ENCODE measurements at regions not wholly inside any gene's neighbourhood (a gene's known extent, or its start where the extent isn't known, plus 50 kb on each side); places are given as distances from the start of the nearest gene placed in this dataset.
"Not testable (repeated sequence)": the region's sequence is repeated elsewhere in the genome, so short reads cannot be mapped to it uniquely, and the experiment has no call there.

DNA sequence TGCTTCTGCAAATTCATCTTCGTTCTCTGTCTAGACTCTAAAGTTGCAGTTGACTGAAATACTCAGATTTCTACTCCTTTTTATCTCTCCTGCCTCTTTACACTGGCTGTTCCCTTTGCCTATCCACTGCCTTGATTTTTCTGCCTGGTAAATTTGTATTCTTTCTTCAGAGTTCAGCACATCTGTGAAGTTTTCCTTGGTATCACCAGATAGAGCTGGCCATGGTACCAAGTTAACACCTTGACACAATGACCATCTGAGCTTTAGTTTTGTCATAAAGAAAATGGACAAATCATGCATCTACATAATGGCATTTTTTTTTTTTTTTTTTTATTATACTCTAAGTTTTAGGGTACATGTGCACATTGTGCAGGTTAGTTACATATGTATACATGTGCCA is 143.0 kb downstream of the PPP1R3A start:
- Histone ChIP-seq H3K27me3 (ENCODE audit: low read depth, low read length) (no peaks in the 10 kb centered on the region), H3K36me3 (ENCODE audit: control insufficient read depth in 1 of 2, insufficient read depth in 2 of 2, low read length in 2 of 2) (no peaks in the 10 kb centered on the region), H3K9me3 (ENCODE audit: control insufficient read depth in 1 of 2, low read length in 2 of 2) (no peaks in the 10 kb centered on the region), H3K4me3 (ENCODE audit: low read depth in 1 of 2, low read length in 2 of 2) (no peak overlapping the region), H3K4me1 (ENCODE audit: control insufficient read depth in 1 of 2, insufficient read depth in 2 of 2, low read length in 2 of 2) (peaks cover 0 to 5% of the 10 kb centered on the region in 2 donors), H3K27ac (ENCODE audit: low read length) (no peak overlapping the region)

DNA sequence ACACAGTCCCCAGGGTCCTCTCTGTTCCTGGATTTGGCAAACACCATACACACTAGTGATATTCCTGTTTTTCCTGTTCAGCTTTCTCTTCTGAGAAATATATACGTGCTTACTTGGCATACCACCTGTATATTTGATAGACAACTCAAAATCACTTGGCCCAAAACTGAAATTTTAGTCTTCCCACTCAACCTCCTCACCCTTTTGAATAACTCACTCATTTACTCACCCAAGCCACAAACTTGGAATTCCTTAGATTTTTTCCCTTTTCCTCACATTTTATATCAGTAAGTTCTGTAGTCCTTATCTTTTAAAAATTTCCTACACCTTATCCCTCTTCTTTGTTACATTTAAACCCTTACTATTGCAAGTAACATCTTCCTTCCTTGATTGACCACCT is 143.4 kb downstream of the PPP1R3A start:
- H3K27me3 ChIP-seq (ENCODE audit: low read depth, low read length), result no peaks in the 10 kb centered on the region
- no peak overlapping the region for H3K27ac ChIP-seq (ENCODE audit: low read length)
- H3K36me3 ChIP-seq (ENCODE audit: control insufficient read depth in 1 of 2, insufficient read depth in 2 of 2, low read length in 2 of 2), result no peaks in the 10 kb centered on the region
- H3K4me1 ChIP-seq (ENCODE audit: control insufficient read depth in 1 of 2, insufficient read depth in 2 of 2, low read length in 2 of 2), result peaks cover 0 to 5% of the 10 kb centered on the region in 2 donors
- H3K9me3 ChIP-seq (ENCODE audit: control insufficient read depth in 1 of 2, low read length in 2 of 2), result no peaks in the 10 kb centered on the region
- no peak overlapping the region for H3K4me3 ChIP-seq (ENCODE audit: low read depth in 1 of 2, low read length in 2 of 2)

DNA sequence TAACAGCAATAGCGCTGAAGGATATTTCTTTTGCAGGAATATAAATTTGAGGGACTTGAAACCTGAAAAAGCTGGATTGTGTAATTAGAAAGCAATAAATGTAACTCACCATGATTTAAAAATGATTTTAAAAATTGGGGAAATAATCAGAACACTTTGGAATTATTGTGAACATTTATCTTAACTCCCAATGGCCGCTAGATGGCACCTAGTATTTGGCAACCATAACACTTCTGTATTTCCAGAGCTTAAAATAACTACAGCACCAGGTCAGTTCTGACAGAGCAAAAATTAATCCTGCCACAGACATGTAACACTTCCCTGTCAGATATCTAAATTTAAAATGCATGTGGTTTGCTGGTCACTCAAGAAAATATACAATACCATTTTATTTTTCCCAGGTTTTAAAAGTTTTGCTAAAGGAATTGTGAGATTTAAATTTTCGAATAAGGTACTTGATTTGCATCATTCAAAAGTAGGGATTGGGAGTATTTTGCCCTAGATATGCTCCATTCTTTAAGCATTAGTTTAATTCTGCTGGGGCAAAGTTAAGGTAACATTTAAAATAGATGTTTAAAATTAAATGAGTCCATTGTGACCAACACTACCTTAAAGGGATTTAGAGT is 144.5 kb downstream of the PPP1R3A start:
- Histone ChIP-seq H3K4me3 (ENCODE audit: low read depth in 1 of 2, low read length in 2 of 2) (no peak overlapping the region), H3K36me3 (ENCODE audit: control insufficient read depth in 1 of 2, insufficient read depth in 2 of 2, low read length in 2 of 2) (no peaks in the 10 kb centered on the region), H3K4me1 (ENCODE audit: control insufficient read depth in 1 of 2, insufficient read depth in 2 of 2, low read length in 2 of 2) (peaks cover 0 to 5% of the 10 kb centered on the region in 2 donors), H3K9me3 (ENCODE audit: control insufficient read depth in 1 of 2, low read length in 2 of 2) (no peaks in the 10 kb centered on the region), H3K27ac (ENCODE audit: low read length) (no peak overlapping the region), H3K27me3 (ENCODE audit: low read depth, low read length) (no peaks in the 10 kb centered on the region)

DNA sequence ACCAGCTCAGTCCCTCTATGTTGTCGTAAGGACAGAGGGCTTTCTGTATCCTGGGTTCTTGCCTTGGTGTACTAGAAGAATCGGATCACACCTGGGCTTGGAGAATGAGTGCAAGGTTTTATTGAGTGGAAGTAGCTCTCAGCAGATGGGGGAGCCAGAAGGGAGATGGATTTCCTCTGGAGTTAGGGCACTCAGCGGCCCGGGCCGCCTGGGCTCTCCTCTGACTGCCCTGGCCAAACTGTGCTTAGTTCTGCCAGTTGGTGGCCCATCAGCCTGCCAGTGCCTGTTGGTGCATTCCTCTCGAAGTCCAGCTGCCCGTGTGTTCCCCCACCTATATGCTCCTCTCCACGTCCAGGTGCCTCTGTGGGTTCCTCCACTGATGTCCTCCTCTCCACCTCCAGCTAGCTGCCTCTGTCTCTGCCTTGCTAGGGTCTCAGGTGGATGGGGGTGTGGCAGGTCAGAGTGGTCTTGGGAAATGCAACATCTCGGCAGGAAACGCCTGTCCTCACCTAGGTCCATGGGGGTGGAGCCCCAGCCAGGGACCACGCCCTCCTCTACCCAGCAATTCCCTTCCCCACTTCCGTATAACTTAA is 148.6 kb downstream of the PPP1R3A start:
- no peaks in the 10 kb centered on the region for H3K36me3 ChIP-seq (ENCODE audit: control insufficient read depth in 1 of 2, insufficient read depth in 2 of 2, low read length in 2 of 2)
- H3K9me3 ChIP-seq (ENCODE audit: control insufficient read depth in 1 of 2, low read length in 2 of 2), result no peaks in the 10 kb centered on the region
- no peak overlapping the region for H3K27ac ChIP-seq (ENCODE audit: low read length)
- H3K4me3 ChIP-seq (ENCODE audit: low read depth in 1 of 2, low read length in 2 of 2), result no peak overlapping the region
- H3K27me3 ChIP-seq (ENCODE audit: low read depth, low read length), result no peaks in the 10 kb centered on the region
- H3K4me1 ChIP-seq (ENCODE audit: control insufficient read depth in 1 of 2, insufficient read depth in 2 of 2, low read length in 2 of 2), result peaks cover 0 to 5% of the 10 kb centered on the region in 2 donors

DNA sequence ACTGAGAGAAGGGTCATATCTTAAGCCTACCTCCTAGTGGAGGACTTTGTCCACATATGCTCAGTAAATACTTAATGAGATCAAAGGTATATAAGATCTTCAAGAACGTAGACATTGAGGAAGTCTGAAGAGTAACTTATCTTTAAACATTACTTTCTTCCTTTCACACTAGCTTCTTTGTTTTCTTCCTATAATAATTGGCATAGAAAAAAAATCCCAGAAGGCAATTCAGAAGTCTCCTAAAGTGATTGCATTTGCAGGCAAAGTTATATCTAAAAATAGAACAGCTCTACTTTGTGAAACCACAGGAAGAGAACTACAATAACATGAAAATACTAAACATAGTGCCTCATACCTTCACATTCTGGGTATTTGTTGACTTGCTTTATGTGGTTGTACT is 150.4 kb downstream of the PPP1R3A start:
- Histone ChIP-seq H3K4me3 (ENCODE audit: low read depth in 1 of 2, low read length in 2 of 2) (no peak overlapping the region), H3K27ac (ENCODE audit: low read length) (no peak overlapping the region), H3K27me3 (ENCODE audit: low read depth, low read length) (no peaks in the 10 kb centered on the region), H3K9me3 (ENCODE audit: control insufficient read depth in 1 of 2, low read length in 2 of 2) (no peaks in the 10 kb centered on the region), H3K4me1 (ENCODE audit: control insufficient read depth in 1 of 2, insufficient read depth in 2 of 2, low read length in 2 of 2) (no peaks in the 10 kb centered on the region), H3K36me3 (ENCODE audit: control insufficient read depth in 1 of 2, insufficient read depth in 2 of 2, low read length in 2 of 2) (no peaks in the 10 kb centered on the region)

DNA sequence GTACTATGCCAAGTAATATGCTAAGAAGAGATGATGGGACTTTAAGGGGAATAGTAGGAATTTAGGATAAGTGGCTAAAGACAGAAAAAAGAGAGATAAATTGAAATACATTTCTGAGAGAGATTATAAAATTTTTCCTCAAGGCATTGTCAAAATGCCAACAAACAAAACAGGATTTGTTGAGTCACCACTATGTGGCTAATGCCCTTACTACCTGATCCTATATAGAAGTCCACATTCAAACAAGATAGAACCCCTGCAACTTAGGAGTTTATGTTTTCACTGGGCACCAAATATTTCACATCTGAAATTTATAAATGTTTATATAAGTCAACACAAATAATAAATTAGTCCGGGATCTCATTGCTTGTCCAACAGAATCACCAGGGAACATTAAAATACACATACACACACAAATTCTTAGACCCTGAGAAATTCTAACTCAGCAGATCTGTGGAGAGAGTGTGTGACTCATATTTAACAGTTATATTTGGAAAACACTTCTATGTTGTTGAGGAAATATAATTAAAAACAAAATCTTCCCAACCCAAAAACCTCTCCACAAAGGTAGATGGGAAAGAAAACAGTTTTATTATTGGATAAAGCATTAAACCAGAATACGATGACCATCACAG is 154.3 kb downstream of the PPP1R3A start:
- H3K27me3 ChIP-seq (ENCODE audit: low read depth, low read length), result no peaks in the 10 kb centered on the region
- H3K9me3 ChIP-seq (ENCODE audit: control insufficient read depth in 1 of 2, low read length in 2 of 2), result no peaks in the 10 kb centered on the region
- H3K27ac ChIP-seq (ENCODE audit: low read length), result no peak overlapping the region
- no peaks in the 10 kb centered on the region for H3K4me1 ChIP-seq (ENCODE audit: control insufficient read depth in 1 of 2, insufficient read depth in 2 of 2, low read length in 2 of 2)
- H3K4me3 ChIP-seq (ENCODE audit: low read depth in 1 of 2, low read length in 2 of 2), result no peak overlapping the region
- H3K36me3 ChIP-seq (ENCODE audit: control insufficient read depth in 1 of 2, insufficient read depth in 2 of 2, low read length in 2 of 2), result no peaks in the 10 kb centered on the region

DNA sequence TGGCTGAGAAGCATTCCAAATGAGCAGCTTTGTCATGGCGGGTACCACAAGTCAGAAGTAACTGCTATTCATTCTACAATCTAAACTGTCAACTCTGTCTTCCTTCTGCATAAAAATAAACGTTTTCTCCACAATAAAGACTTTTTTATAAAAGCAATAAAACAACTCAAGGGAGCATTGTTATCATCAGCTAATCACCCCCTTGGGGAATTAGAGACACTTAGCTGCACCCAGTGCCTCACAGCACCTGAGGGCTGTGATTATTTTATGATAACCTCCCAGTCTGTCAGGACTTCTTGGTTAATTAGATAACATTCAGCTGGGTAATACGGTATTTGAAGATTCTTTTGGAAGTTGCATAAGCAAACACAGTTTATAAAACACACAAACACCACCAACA is 155.6 kb downstream of the PPP1R3A start:
- no peaks in the 10 kb centered on the region for H3K4me1 ChIP-seq (ENCODE audit: control insufficient read depth in 1 of 2, insufficient read depth in 2 of 2, low read length in 2 of 2)
- H3K4me3 ChIP-seq (ENCODE audit: low read depth in 1 of 2, low read length in 2 of 2), result no peak overlapping the region
- no peaks in the 10 kb centered on the region for H3K36me3 ChIP-seq (ENCODE audit: control insufficient read depth in 1 of 2, insufficient read depth in 2 of 2, low read length in 2 of 2)
- no peaks in the 10 kb centered on the region for H3K9me3 ChIP-seq (ENCODE audit: control insufficient read depth in 1 of 2, low read length in 2 of 2)
- H3K27ac ChIP-seq (ENCODE audit: low read length), result no peak overlapping the region
- no peaks in the 10 kb centered on the region for H3K27me3 ChIP-seq (ENCODE audit: low read depth, low read length)

DNA sequence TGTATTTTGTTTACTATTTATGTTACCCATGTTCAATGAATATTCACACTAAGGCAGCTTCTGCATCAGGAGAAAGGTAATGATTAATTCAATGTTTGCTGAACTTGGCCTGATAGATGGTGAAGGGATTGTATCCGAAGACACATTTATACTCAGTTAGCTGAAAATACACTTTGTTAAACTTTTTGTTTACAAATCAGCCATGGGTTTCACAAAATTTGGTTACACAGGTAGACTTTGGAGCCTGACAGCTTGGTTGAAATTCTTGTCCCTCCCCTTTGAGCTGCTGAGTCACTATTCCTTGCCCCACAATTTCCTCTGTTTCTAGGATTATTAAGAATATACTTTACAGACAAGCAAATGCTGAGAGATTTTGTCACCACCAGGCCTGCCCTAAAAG is 162.6 kb downstream of the PPP1R3A start:
- Histone ChIP-seq H3K9me3 (ENCODE audit: control insufficient read depth in 1 of 2, low read length in 2 of 2) (no peaks in the 10 kb centered on the region), H3K4me3 (ENCODE audit: low read depth in 1 of 2, low read length in 2 of 2) (no peak overlapping the region), H3K36me3 (ENCODE audit: control insufficient read depth in 1 of 2, insufficient read depth in 2 of 2, low read length in 2 of 2) (no peaks in the 10 kb centered on the region), H3K27me3 (ENCODE audit: low read depth, low read length) (no peaks in the 10 kb centered on the region), H3K4me1 (ENCODE audit: control insufficient read depth in 1 of 2, insufficient read depth in 2 of 2, low read length in 2 of 2) (no peaks in the 10 kb centered on the region), H3K27ac (ENCODE audit: low read length) (no peak overlapping the region)

DNA sequence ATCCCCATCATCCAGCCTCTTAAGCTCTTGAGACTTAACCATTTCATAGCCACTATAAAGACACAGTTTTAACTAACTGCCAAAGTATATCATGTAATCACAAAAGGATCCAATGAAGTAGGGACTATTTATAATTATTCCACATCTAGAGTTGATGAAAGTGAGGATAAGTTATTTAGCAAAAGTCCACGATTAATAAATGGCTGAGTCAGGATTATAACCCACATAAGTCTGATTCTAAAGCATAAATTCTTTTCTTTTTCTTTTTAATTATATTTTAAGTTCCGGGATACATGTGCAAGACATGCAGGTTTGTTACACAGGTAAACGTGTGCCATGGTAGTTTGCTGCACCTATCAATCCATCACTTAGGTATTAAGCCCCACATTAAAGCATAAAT is 166.1 kb downstream of the PPP1R3A start:
- no peak overlapping the region for H3K4me3 ChIP-seq (ENCODE audit: low read depth in 1 of 2, low read length in 2 of 2)
- no peaks in the 10 kb centered on the region for H3K4me1 ChIP-seq (ENCODE audit: control insufficient read depth in 1 of 2, insufficient read depth in 2 of 2, low read length in 2 of 2)
- no peaks in the 10 kb centered on the region for H3K36me3 ChIP-seq (ENCODE audit: control insufficient read depth in 1 of 2, insufficient read depth in 2 of 2, low read length in 2 of 2)
- H3K27me3 ChIP-seq (ENCODE audit: low read depth, low read length), result no peaks in the 10 kb centered on the region
- H3K9me3 ChIP-seq (ENCODE audit: control insufficient read depth in 1 of 2, low read length in 2 of 2), result no peaks in the 10 kb centered on the region
- H3K27ac ChIP-seq (ENCODE audit: low read length), result no peak overlapping the region

DNA sequence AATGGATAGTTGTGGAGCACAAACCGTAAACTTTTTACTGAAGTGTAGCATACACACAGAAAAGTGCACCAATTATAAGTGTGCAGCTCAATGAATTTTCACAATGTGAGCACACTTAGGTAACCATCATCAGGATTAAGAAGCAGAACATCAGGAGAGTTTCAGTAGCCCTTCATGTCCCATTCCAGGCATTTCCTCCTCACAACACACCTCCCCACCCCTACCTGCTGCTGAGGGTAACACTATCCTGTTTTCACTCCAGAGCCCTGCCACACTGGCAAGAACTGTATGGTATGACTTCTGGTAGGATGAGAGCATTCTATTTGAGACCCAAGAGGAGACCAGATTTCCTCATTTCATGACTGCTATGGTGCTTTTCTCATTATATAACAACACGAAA is 166.5 kb downstream of the PPP1R3A start:
- H3K4me1 ChIP-seq (ENCODE audit: control insufficient read depth in 1 of 2, insufficient read depth in 2 of 2, low read length in 2 of 2), result no peaks in the 10 kb centered on the region
- no peaks in the 10 kb centered on the region for H3K27me3 ChIP-seq (ENCODE audit: low read depth, low read length)
- no peaks in the 10 kb centered on the region for H3K9me3 ChIP-seq (ENCODE audit: control insufficient read depth in 1 of 2, low read length in 2 of 2)
- H3K4me3 ChIP-seq (ENCODE audit: low read depth in 1 of 2, low read length in 2 of 2), result no peak overlapping the region
- no peaks in the 10 kb centered on the region for H3K36me3 ChIP-seq (ENCODE audit: control insufficient read depth in 1 of 2, insufficient read depth in 2 of 2, low read length in 2 of 2)
- H3K27ac ChIP-seq (ENCODE audit: low read length), result no peak overlapping the region

DNA sequence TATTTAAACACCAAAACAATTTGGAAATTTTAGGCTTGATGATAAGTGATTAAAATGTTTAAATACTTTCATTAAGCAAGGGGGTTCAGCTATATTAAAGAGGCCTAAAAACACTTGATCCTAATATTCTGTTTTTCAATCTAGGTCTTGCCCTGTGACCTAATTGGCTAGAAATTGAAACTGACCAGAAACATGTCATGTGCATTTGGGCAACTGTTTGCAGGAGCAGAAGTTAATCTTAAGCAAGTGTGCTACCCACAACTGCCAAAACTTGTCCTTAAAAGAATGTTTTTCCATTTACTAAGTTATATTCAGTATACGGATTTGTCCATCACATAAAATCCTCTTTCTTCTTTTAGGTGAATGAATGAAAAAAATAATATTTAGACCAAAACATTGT is 167.3 kb downstream of the PPP1R3A start:
- Histone ChIP-seq H3K36me3 (ENCODE audit: control insufficient read depth in 1 of 2, insufficient read depth in 2 of 2, low read length in 2 of 2) (no peaks in the 10 kb centered on the region), H3K4me1 (ENCODE audit: control insufficient read depth in 1 of 2, insufficient read depth in 2 of 2, low read length in 2 of 2) (no peaks in the 10 kb centered on the region), H3K27ac (ENCODE audit: low read length) (no peak overlapping the region), H3K4me3 (ENCODE audit: low read depth in 1 of 2, low read length in 2 of 2) (no peak overlapping the region), H3K9me3 (ENCODE audit: control insufficient read depth in 1 of 2, low read length in 2 of 2) (no peaks in the 10 kb centered on the region), H3K27me3 (ENCODE audit: low read depth, low read length) (no peaks in the 10 kb centered on the region)

DNA sequence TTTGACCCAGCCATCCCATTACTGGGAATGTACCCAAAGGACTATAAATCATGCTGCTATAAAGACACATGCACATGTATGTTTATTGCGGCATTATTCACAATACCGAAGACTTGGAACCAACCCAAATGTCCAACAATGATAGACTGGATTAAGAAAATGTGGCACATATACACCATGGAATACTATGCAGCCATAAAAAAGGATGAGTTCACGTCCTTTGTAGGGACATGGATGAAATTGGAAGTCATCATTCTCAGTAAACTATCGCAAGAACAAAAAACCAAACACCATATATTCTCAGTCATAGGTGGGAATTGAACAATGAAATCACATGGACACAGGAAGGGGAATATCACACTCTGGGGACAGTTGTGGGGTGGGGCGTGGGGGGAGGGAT is 170.4 kb downstream of the PPP1R3A start:
- not testable (repeated sequence) for H3K36me3 ChIP-seq (ENCODE audit: control insufficient read depth in 1 of 2, insufficient read depth in 2 of 2, low read length in 2 of 2); H3K4me1 ChIP-seq (ENCODE audit: control insufficient read depth in 1 of 2, insufficient read depth in 2 of 2, low read length in 2 of 2); H3K27me3 ChIP-seq (ENCODE audit: low read depth, low read length); H3K27ac ChIP-seq (ENCODE audit: low read length); H3K4me3 ChIP-seq (ENCODE audit: low read depth in 1 of 2, low read length in 2 of 2); H3K9me3 ChIP-seq (ENCODE audit: control insufficient read depth in 1 of 2, low read length in 2 of 2)

Data from muscle layer of duodenum (tissue), 2 donors.